HG03442 (cell line): ENCODE measurements at regions not wholly inside any gene's neighbourhood (a gene's known extent, or its start where the extent isn't known, plus 50 kb on each side); places are given as distances from the start of the nearest gene placed in this dataset.

ENCODE experiments used
- ATAC-seq: cut with Tn5 transposase; IDR thresholded peaks from one replicate; pipeline ENCODE4 v1.9.1; 2021; ENCODE audit warnings: mild to moderate bottlenecking, moderate library complexity; ENCODE audit not compliant: unreplicated experiment

GRCh38 chr14:101186992-101187815 lies 283.7 kb upstream of the RTL1 start:
- ATAC-seq = no peak

DNA sequence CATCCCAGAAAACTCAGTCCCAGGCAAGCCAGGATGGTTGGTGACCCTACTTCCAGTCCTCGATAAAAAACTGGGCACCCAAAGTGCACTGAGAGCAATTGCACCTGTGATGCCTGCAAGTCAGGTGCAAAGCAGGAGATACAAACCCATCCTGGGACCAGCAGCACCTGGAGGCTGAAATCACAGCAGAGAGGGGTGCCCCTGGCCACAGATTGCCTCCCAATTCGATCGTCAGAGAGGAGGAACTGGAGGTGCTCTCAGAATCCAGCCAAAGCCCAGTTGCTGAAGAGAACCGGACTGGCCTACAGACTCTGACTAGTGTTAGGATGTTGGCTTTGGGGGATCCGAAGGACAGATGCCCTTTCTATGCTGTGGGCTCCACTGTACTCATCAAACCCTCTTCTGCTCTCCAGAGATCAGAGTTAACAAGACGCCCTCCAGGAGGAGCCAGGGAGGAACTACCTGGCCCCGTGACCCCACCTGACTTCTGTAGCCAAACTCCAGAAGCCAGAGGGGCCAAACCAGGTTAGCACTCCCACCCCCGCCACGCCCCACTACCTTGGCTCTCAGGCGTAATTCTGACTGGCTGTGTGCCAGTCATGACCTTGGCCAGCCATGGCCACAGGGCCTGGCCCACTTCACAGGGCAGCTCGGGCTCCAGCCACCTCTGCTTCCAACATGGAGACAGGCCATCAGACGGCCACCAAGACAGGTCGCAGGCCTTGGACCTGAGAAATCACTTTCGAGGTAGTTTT lies 284.5 kb upstream of the RTL1 start:
- no peak for ATAC-seq

DNA sequence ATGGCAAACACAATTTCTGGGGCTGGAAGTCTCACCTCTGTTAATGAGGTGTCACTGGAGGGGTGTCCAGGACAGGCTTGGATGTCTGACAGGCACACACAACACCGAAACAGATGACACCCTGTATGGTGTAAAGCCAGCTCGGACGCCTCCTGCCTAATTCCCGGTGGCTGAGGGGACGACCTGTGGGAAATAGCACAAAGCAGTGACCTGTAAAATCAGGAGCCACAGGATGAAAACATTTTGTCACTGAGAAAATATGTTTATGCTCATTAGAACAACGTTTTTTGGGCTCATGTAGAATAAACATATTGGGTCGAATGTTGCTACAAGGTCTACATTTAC lies 285.0 kb upstream of the RTL1 start:
- ATAC-seq = no peak

DNA sequence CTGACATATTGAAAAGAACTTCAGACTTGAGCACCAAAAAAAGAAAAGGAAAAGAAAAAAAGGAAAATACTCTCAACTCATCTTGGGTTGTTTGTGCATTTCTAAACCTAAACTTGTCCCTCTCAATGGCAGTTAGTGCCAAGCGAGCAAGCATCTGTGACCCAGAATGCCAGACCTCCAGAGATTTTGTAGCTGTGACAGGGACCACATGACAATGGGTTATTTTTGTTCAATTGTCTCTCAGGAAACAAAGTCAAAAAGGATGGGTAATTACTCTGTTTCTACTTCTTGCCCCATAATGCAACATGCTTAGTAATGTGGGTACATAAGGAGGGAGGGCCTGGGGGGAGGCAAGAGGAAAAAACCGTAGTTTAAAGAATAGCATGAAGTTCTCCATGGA lies 285.7 kb upstream of the RTL1 start:
- no peak for ATAC-seq

- ATAC-seq = no peak
Observed at GRCh38 chr14:101189962-101190560, 286.5 kb upstream of the RTL1 start.

DNA sequence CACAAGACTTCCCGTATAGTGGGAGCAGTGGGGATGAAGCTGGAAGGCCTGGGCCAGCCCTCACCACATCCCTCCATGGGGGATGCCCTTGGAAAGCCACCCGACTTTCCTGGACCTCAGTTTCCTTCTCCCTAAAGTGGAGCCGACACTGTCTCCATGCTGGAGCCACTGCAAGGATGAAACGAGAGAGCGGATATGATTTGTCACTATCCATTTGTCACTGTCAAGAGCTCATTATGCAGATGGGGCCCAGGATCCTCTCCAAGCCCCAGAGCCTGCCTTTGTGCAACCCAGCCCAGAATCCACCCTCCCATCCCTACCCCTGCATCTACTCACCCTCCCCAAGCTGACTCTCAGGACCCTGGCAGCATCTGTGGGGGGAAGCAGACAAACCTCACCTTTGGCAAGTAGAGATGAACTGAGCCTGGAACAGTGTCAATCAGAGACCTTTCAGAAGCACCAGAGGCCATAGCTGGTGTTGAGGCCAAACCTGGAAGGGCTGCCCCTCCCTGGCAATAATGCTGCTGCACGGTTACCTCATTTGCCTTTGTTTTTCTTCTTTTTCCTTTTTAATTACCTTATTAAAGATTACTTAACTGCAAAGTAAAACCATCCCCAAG lies 287.7 kb upstream of the RTL1 start:
- no peak for ATAC-seq

DNA sequence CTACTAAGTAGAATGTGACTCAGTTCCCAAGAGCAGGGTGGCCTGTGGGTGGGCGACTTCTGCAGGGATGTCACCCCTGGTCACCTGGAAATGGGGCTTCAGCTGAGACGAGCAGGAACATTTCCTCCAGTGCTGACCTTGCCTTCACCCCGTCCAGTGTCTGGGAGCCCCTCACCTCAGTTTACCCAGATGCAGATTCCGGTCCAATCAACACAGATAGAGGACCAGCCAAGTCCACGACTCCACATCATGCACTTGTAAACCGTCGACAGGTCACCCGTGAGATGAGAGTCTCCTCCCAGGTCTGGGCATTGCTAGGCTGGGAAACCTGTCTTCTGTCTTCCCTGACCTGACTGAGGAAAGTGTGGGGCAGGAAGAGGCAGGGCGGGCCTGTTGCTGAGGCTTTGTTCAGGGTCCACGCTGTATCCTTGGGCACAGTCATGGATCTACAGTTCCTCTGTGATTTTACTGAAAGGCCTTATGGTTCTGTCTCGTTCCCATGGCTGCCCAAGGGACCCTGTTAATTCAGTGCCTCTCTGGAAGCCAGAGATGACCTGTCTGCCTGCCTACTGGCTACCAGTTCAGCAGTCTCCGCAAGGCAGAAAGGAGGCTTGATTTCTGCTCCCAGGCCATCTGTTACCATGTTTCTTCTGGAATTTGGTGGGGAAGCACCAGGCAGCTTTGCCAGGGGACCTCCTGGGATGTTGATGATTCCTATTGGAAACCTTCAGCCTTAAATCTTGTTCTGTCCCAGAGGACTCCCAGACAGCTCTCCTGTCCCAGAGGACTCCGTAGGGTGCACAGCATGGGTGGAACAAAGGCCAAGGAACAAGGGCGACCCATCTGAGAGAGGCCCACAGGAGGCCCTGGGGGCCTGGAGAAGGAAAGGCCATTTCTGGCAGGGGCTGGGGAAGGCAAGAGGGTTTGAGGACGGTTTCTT lies 288.5 kb upstream of the RTL1 start:
- no peak for ATAC-seq

DNA sequence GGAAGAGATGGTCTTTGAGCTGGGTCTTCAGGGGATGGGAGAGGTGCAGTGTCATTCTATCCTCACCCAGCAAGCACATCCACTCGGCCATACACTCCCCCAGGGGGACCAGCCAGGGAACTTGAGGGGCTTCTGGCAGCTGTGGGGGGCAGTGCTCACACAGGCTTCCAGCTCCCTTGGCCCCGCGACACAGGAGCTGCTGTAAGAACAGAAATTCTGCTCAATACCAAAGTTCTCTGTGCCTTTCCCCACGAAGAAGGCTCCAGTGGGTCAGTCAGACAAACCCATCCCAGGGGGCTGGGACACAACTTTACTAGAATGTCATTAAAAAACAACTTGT lies 289.1 kb upstream of the RTL1 start:
- ATAC-seq = no peak

GRCh38 chr14:101193106-101193844 lies 289.8 kb upstream of the RTL1 start:
- ATAC-seq = no peak

DNA sequence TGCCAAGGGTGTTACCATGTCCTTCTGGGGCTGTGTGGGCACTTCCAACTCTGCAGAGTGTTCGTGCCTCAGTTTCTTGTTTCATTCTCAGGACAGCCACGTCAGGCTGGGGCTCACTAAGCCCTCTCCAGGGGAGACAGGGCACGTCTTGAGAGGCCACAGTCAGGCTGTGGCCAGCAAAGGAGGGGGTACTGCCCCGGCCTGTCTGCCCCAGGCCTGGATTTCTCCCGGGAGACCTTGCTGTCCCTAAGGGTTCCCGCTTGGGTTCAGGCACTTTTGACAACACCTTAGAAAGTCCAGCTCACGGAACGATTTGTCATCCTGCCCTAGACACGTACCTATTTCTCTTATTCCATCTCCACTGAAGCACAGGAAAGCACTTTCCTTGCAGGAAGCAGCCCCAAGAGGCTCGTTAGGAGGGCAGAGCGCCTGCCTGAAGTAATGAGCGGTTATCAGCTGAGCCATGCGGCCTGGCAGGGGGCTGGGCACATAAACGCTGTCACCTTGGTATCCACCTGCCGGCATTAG lies 290.4 kb upstream of the RTL1 start:
- no peak for ATAC-seq

GRCh38 chr14:101194373-101195308 lies 291.1 kb upstream of the RTL1 start:
- no peak for ATAC-seq

DNA sequence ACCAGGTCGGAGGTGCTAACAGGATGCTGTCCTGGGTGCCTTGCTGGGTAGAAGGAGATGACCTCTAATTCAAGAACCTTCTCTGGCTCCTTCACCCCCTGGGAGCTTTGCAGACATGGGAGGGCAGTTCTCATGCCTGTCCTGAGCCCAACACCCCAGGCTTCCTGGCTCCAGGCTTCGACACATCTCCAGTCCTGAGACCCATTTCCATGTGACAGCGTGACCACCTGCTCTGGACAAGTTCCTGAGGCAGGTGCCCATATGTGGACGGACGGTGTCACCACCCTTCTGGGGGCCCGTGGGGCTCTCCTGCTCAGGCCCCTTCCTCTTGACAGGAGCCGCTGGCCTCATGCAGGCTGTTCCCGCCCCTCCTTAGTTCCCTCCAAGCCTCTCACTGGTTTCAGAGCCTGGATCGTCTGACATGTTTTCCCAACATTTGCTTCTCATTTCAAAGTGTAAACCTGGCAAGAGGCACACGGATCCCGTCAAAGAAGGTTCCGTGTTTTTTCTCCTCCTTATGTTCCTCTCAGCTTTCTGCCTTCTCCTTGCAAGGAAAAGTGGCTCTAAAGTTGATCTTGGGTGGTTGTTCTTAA lies 291.9 kb upstream of the RTL1 start:
- ATAC-seq = no peak

DNA sequence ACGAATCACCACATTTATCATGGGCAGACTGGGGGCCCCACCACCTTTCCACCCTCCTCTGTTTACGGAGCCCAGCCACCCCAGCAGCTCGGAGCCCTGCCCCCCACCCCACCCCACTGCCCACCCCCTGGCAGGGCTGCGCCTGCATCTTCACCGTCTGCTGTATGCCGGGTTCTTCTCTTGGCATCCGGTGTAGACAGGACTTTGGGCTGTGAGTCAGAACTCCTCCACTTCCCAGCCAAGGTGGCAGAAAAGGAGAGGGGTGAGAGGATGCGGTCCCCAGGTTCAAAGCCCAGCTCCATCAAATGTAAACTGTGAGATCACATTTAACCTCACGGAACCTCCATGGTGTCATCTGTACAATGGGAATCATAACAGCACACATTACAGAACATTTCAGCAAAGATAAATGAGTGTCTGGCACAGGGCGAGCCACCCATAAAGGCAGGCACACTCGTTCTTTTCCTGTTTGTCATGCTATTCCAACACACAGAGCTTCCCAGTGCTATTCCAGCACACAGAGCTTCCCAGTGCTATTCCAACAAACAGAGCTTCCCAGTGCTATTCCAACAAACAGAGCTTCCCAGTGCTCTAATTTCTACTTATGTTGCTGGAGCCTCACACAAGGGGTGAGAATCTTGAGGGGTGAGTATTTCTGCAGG lies 292.7 kb upstream of the RTL1 start:
- ATAC-seq = no peak

DNA sequence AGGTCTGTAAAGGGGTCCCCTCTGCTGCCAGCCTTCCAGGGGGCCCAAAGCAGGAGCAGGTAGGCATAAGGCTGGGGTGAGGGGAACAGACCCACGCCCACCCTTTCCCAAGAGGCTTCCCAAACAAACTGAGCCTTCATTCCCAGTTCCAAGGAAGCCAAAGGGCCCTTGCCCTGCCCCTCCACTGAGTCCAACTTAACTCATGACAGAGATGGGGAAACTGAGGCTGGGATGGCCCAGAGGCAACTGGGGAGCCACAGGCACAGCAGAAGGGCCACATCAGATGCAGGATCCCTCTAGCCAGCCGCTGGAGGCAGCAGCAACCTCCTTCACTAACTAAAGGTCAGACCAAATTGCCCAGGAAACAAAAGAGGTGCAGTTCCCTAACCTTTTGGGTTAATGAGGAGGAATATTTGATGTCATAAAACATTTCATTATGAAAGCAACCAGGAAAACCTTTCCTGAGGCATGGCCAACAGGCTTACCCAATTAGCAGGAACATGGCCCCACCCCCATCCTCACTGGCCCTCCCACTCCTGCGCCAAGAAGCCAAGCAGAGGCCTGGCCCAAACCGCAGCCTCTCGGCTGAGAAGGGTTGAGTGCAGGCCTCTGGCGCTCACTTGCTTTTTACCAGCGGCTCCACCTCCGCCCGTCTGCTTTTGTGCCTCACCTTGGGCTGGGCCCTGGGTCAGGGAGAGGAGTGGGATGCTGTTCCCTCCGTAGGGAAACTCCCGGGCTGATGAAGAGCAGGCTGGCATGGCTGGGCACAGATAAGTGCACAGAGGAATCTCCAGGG lies 293.5 kb upstream of the RTL1 start:
- ATAC-seq = no peak

DNA sequence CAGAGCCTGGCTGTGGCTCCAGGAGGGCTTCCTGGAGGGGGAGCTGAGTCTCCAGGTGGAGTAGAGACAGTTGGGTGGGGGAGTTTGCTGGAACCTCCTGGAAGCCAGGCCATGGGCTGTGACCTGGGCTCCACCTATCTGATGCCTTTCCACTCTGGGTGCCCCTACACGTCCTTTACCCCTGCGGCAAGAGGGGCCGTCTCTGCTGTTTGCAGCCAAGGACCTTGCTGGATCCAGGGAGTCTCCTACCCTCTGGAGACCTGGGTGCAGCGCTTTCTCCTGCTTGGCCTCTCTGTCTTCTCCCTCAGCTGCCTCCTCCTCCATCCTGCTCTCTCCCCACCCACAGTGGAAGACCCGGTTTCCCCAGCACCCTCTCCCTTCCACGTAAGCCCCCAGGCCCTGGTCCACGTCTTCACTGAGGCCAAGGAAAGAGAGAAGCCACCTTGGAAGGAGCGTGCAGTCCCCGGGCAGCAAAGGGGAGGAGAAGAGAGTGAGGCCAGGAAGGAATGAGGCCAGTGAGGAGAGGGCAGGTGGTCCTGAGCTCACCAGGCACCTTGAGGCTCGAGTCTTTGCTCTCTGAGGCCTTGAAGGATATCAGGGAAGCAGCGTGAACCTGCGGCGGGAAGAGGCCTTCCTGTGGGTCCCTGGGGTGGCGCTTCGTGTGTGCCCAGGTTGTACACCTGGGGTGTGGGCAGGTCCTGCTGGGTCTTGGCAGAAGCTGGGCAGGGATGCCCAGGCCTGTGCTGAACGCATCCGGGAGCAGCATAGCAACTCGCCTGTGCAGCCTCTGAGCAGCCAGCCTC lies 294.3 kb upstream of the RTL1 start:
- no peak for ATAC-seq

GRCh38 chr14:101198398-101199027 lies 295.0 kb upstream of the RTL1 start:
- ATAC-seq = no peak
